Fibroblast of lung (primary cell): ENCODE measurements at regions not wholly inside any gene's neighbourhood (a gene's known extent, or its start where the extent isn't known, plus 50 kb on each side); places are given as distances from the start of the nearest gene placed in this dataset.

Experiments used
- DNase-seq, 2 donors: peaks; one replicate each; pipeline versions ENCODE4 v3.0.0 to v3.0.0-alpha.2; 2010; ENCODE audit warnings: low read depth in 2 of 2
- H2AFZ ChIP-seq: 2 replicates; pipeline ENCODE4 v1.5.1; 2012; ENCODE audit warnings: low read length, control low read depth, inconsistent platforms
- H3K27ac ChIP-seq: 2 replicates; pipeline ENCODE4 v1.5.1; 2011; ENCODE audit warnings: low read length, control low read depth; ENCODE audit not compliant: insufficient read depth
- H3K27me3 ChIP-seq: 2 replicates; pipeline ENCODE4 v1.5.1; 2011; ENCODE audit warnings: mild to moderate bottlenecking, low read length; ENCODE audit not compliant: control insufficient read depth, insufficient read depth
- H3K36me3 ChIP-seq: 2 replicates; pipeline ENCODE4 v1.5.1; 2011; ENCODE audit warnings: low read length; ENCODE audit not compliant: control insufficient read depth, insufficient read depth
- H3K4me1 ChIP-seq: 2 replicates; pipeline ENCODE4 v1.5.1; 2011; ENCODE audit warnings: low read length; ENCODE audit not compliant: control insufficient read depth, insufficient read depth; ENCODE audit errors: extremely low read depth
- H3K4me2 ChIP-seq: 2 replicates; pipeline ENCODE4 v1.5.1; 2011; ENCODE audit warnings: low read length, control low read depth; ENCODE audit not compliant: insufficient read depth; ENCODE audit errors: extremely low read depth
- H3K4me3 ChIP-seq, 4 experiments: fragments of 200-600 bp in 1 of 4; sonication (generic) in 1 of 4; replicated peaks in 1 of 4; 2 replicates each; pipeline ENCODE4 v1.5.1; 2011 to 2016; ENCODE audit warnings: low read length in 4 of 4, low read depth in 3 of 4, mild to moderate bottlenecking in 3 of 4, control low read depth in 2 of 4, inconsistent platforms in 1 of 4, mixed read lengths in 1 of 4; ENCODE audit not compliant: insufficient read depth in 1 of 4; ENCODE audit errors: control extremely low read depth in 1 of 4
- H3K79me2 ChIP-seq: 2 replicates; pipeline ENCODE4 v1.5.1; 2012; ENCODE audit warnings: mild to moderate bottlenecking, low read length, inconsistent platforms; ENCODE audit not compliant: control insufficient read depth, insufficient read depth
- H3K9ac ChIP-seq: 2 replicates; pipeline ENCODE4 v1.5.1; 2011; ENCODE audit warnings: mild to moderate bottlenecking, low read length, control low read depth; ENCODE audit not compliant: insufficient read depth
- H3K9me3 ChIP-seq: 2 replicates; pipeline ENCODE4 v1.5.1; 2012; ENCODE audit warnings: low read depth, low read length; ENCODE audit not compliant: control insufficient read depth, insufficient read depth
- H4K20me1 ChIP-seq: 2 replicates; pipeline ENCODE4 v1.5.1; 2011; ENCODE audit warnings: low read length; ENCODE audit not compliant: control insufficient read depth, insufficient read depth; ENCODE audit errors: extremely low read depth
- EZH2 ChIP-seq: IDR thresholded peaks from 2 replicates; pipeline ENCODE4 v1.5.1; 2012; ENCODE audit warnings: low read length, control low read depth, mild to moderate bottlenecking; ENCODE audit errors: missing control alignments
- TF ChIP-seq, protein P1 (sequence below), 2 donors: IDR thresholded peaks in 1 of 2; conservative IDR thresholded peaks in 1 of 2; 1 replicate in 1 of 2; 2 replicates in 1 of 2; pipeline ENCODE4 v1.5.1; 2011 to 2012; ENCODE audit warnings: low read length in 2 of 2, control low read depth in 1 of 2, inconsistent platforms in 1 of 2, low read depth in 1 of 2, mild to moderate bottlenecking in 1 of 2

DNA sequence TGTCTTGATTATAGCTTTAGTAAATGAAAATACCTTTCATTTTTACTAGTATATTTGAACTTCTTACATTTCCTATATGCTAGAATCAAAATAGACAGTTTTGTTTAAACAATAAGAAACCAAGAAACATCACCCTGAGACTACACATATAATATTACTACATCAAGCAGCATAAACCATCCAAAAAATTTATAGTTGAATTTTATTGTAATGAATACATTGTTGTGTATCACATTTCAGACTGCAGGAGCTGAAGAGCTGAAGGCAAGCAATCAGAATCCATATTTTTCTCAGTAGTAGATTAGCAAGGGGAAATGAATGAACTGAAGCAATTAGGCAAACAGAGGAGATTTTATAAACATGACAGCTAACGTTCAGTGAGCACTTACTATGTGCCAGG lies 379.2 kb downstream of the BTG1 start:
- no peak overlapping the region for H3K4me2 ChIP-seq
- no peak overlapping the region for H2AFZ ChIP-seq
- H3K27me3 ChIP-seq = no peaks in the 10 kb centered on the region
- DNase-seq = no peak
- no peaks in the 10 kb centered on the region for H3K79me2 ChIP-seq
- no peaks in the 10 kb centered on the region for H3K36me3 ChIP-seq
- no peaks in the 10 kb centered on the region for H3K9me3 ChIP-seq
- no peaks in the 10 kb centered on the region for H3K4me1 ChIP-seq
- no peak overlapping the region for H3K27ac ChIP-seq
- no peak overlapping the region for H3K9ac ChIP-seq
- TF ChIP-seq EZH2 = no peak
- TF ChIP-seq, protein P1, sequence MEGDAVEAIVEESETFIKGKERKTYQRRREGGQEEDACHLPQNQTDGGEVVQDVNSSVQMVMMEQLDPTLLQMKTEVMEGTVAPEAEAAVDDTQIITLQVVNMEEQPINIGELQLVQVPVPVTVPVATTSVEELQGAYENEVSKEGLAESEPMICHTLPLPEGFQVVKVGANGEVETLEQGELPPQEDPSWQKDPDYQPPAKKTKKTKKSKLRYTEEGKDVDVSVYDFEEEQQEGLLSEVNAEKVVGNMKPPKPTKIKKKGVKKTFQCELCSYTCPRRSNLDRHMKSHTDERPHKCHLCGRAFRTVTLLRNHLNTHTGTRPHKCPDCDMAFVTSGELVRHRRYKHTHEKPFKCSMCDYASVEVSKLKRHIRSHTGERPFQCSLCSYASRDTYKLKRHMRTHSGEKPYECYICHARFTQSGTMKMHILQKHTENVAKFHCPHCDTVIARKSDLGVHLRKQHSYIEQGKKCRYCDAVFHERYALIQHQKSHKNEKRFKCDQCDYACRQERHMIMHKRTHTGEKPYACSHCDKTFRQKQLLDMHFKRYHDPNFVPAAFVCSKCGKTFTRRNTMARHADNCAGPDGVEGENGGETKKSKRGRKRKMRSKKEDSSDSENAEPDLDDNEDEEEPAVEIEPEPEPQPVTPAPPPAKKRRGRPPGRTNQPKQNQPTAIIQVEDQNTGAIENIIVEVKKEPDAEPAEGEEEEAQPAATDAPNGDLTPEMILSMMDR (conservative IDR thresholded peaks at IDR 0.05 in 1 of 2, IDR thresholded peaks at IDR 0.05 in 1 of 2; ENCODE audit: low read depth in 1 of 2, low read length in 2 of 2) = no peak
- no peak overlapping the region for H3K4me3 ChIP-seq
- H4K20me1 ChIP-seq = no peaks in the 10 kb centered on the region

DNA sequence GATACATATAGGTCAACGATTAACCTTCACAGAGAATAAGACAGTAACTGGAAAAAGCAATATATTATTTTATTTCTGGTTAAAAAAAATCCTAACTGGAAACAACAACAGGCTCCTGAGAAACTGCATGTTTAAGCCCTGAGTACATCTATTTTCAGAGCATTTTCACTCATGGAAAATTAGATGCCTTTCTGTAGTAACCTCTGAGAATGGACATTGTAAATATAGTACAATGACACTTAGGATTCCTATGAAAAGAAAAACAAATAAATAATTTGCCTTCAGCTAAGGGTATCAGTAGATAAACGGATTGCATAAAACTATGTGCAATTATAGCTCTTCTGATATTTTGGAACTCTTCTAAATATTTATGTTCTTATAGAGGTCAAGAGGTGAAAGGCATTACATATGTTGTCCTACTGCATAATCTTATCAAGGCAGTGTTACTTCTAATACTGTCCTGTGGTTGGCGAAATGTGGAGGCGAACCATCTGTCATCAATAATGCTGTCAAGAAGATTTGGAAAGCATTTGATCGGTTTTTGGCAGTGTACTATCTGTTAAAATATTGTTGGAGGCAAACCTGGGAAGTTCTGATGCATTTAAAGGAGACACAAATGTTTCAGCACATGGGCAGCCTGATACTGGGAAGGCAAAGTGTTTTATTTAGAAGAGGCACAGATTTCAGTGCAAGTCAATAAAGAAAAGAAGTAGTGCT lies 381.8 kb downstream of the BTG1 start:
- no peak overlapping the region for H3K4me3 ChIP-seq
- no peak overlapping the region for H2AFZ ChIP-seq
- H3K79me2 ChIP-seq = no peaks in the 10 kb centered on the region
- TF ChIP-seq EZH2 = no peak
- TF ChIP-seq, protein P1 (conservative IDR thresholded peaks at IDR 0.05 in 1 of 2, IDR thresholded peaks at IDR 0.05 in 1 of 2; ENCODE audit: low read depth in 1 of 2, low read length in 2 of 2) = no peak
- no peak overlapping the region for H3K9ac ChIP-seq
- H3K4me1 ChIP-seq = no peaks in the 10 kb centered on the region
- no peaks in the 10 kb centered on the region for H3K27me3 ChIP-seq
- H3K36me3 ChIP-seq = no peaks in the 10 kb centered on the region
- H3K9me3 ChIP-seq = no peaks in the 10 kb centered on the region
- DNase-seq = no peak
- no peaks in the 10 kb centered on the region for H4K20me1 ChIP-seq
- no peak overlapping the region for H3K4me2 ChIP-seq
- H3K27ac ChIP-seq = no peak overlapping the region

DNA sequence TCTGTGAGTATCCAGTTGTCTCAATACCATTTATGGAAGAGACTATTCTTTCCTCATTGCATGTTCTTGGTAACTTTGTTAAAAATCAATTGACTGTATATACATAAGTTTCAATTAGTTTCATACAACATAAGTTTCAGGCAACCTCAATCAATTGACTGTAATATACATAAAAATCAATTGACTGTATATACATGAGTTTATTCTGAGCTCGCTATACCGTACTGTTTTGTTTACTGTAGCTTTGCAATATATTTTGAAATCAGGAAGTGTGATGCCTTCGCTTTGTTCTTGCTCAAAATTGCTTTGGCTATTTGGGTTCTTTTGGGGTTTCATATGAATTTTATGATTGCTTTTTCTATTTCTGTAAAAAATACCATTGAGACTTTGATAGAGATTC lies 392.0 kb downstream of the BTG1 start:
- Histone ChIP-seq H4K20me1 (no peaks in the 10 kb centered on the region), H3K9ac (no peak overlapping the region), H3K36me3 (no peaks in the 10 kb centered on the region), H3K4me1 (no peaks in the 10 kb centered on the region), H3K9me3 (no peaks in the 10 kb centered on the region), H3K4me2 (no peak overlapping the region), H3K4me3 (no peak overlapping the region), H3K27me3 (no peaks in the 10 kb centered on the region), H3K79me2 (no peaks in the 10 kb centered on the region), H3K27ac (no peak overlapping the region), H2AFZ (no peak overlapping the region)
- TF ChIP-seq EZH2 = no peak
- DNase-seq = no peak
